ENCODE measurements at regions not wholly inside any gene's neighbourhood (a gene's known extent, or its start where the extent isn't known, plus 50 kb on each side); places are given as distances from the start of the nearest gene placed in this dataset.

- no peak for TF ChIP-seq CTCF (IDR thresholded peaks at IDR 0.05 in 8 of 11, conservative IDR thresholded peaks at IDR 0.05 in 3 of 11)
- no peak for TF ChIP-seq POLR2A (IDR thresholded peaks at IDR 0.05)
- TF ChIP-seq POLR2AphosphoS5 (IDR thresholded peaks at IDR 0.05), result no peak
Observed at GRCh38 chr1:56170784-56171320, 408.5 kb downstream of the PLPP3 start.
